ENCODE measurements at regions not wholly inside any gene's neighbourhood (a gene's known extent, or its start where the extent isn't known, plus 50 kb on each side); places are given as distances from the start of the nearest gene placed in this dataset.

- intact Hi-C loops (cut with DNase I; ENCODE audit: low total_unique reads) = no loop called here
- in situ Hi-C loops (cut with MboI; ENCODE audit: low pct_ligation_motif_present in 1 of 4, low pct_unique_long_range_greater_than_20kb in 1 of 4, low sequenced_read_pairs in 3 of 4) = no loop called here
- peaks cover 54% of the 10 kb centered on the region for H3K27me3 ChIP-seq
These were observed 86.7 kb upstream of the NKX1-1 start for GRCh38 chr4:1492651-1493539.

GRCh38 chr4:1492142-1492457, 85.9 kb upstream of the NKX1-1 start:
- no peaks in the 10 kb centered on the region for H3K4me1 ChIP-seq
- WGBS, 2 donors (ENCODE audit: low coverage in 1 of 2) = 79% methylated on average over 4 of the region's 5 CpGs; no CpG with 5 or more reads in 1 of the 2 donors
- in situ Hi-C loops (cut with MboI; ENCODE audit: low pct_ligation_motif_present in 1 of 4, low pct_unique_long_range_greater_than_20kb in 1 of 4, low sequenced_read_pairs in 3 of 4) = no loop called here
- TF ChIP-seq CTCF (IDR thresholded peaks at IDR 0.05) = no peak
- TF ChIP-seq POLR2A (IDR thresholded peaks at IDR 0.05) = no peak
- no peak for TF ChIP-seq EP300 (IDR thresholded peaks at IDR 0.05; ENCODE audit: low read depth)
- TF ChIP-seq POLR2AphosphoS5 (IDR thresholded peaks at IDR 0.05) = no peak
- H3K9me3 ChIP-seq = no peaks in the 10 kb centered on the region
- no peak overlapping the region for H3K27ac ChIP-seq
- H3K36me3 ChIP-seq = no peaks in the 10 kb centered on the region
- intact Hi-C loops (cut with DNase I; ENCODE audit: low total_unique reads) = no loop called here
- H3K27me3 ChIP-seq = peaks cover 54% of the 10 kb centered on the region
- no peak overlapping the region for H3K4me3 ChIP-seq
- DNase-seq = no peak

More at GRCh38 chr4:1492651-1493539, 86.7 kb upstream of the NKX1-1 start:
- H3K9me3 ChIP-seq = no peaks in the 10 kb centered on the region
- no peak overlapping the region for H3K27ac ChIP-seq
- H3K4me1 ChIP-seq = no peaks in the 10 kb centered on the region
- H3K36me3 ChIP-seq = no peaks in the 10 kb centered on the region
- WGBS, 2 donors (ENCODE audit: low coverage in 1 of 2) = 67 to 70% methylated on average over 19 to 44 of the region's 46 CpGs
- no peak for DNase-seq
- TF ChIP-seq EP300 (IDR thresholded peaks at IDR 0.05; ENCODE audit: low read depth) (no peak), POLR2AphosphoS5 (IDR thresholded peaks at IDR 0.05) (no peak), POLR2A (IDR thresholded peaks at IDR 0.05) (no peak), CTCF (IDR thresholded peaks at IDR 0.05) (no peak)
- H3K4me3 ChIP-seq = no peak overlapping the region

- no peaks in the 10 kb centered on the region for H3K9me3 ChIP-seq
- 60 to 74% methylated on average over 1 to 20 of the region's 21 CpGs for WGBS, 2 donors (ENCODE audit: low coverage in 1 of 2)
- no peaks in the 10 kb centered on the region for H3K4me1 ChIP-seq
- no peak overlapping the region for H3K27ac ChIP-seq
- DNase-seq = no peak
- intact Hi-C loops (cut with DNase I; ENCODE audit: low total_unique reads) (no loop called here), in situ Hi-C loops (cut with MboI; ENCODE audit: low pct_ligation_motif_present in 1 of 4, low pct_unique_long_range_greater_than_20kb in 1 of 4, low sequenced_read_pairs in 3 of 4) (no loop called here)
- no peak overlapping the region for H3K4me3 ChIP-seq
- H3K36me3 ChIP-seq = no peaks in the 10 kb centered on the region
- TF ChIP-seq POLR2A (IDR thresholded peaks at IDR 0.05) (no peak), EP300 (IDR thresholded peaks at IDR 0.05; ENCODE audit: low read depth) (no peak), POLR2AphosphoS5 (IDR thresholded peaks at IDR 0.05) (no peak), CTCF (IDR thresholded peaks at IDR 0.05) (no peak)
- H3K27me3 ChIP-seq = peaks cover 54% of the 10 kb centered on the region
These were observed 85.3 kb upstream of the NKX1-1 start for GRCh38 chr4:1491328-1492141.

GRCh38 chr4:1490654-1491327, 84.5 kb upstream of the NKX1-1 start:
- in situ Hi-C loops (cut with MboI; ENCODE audit: low pct_ligation_motif_present in 1 of 4, low pct_unique_long_range_greater_than_20kb in 1 of 4, low sequenced_read_pairs in 3 of 4) = no loop called here
- H3K4me1 ChIP-seq = no peaks in the 10 kb centered on the region
- H3K27me3 ChIP-seq = peaks cover 54% of the 10 kb centered on the region
- no peaks in the 10 kb centered on the region for H3K36me3 ChIP-seq
- no peak for DNase-seq
- WGBS, 2 donors (ENCODE audit: low coverage in 1 of 2) = 25% methylated on average over 20 of the region's 32 CpGs; no CpG with 5 or more reads in 1 of the 2 donors
- H3K27ac ChIP-seq = no peak overlapping the region
- peaks cover 4 to 7% of the 10 kb centered on the region in 2 donors for H3K9me3 ChIP-seq
- no peak for TF ChIP-seq POLR2A (IDR thresholded peaks at IDR 0.05)
- no peak for TF ChIP-seq POLR2AphosphoS5 (IDR thresholded peaks at IDR 0.05)
- no peak for TF ChIP-seq EP300 (IDR thresholded peaks at IDR 0.05; ENCODE audit: low read depth)
- no peak for TF ChIP-seq CTCF (IDR thresholded peaks at IDR 0.05)
- no peak overlapping the region for H3K4me3 ChIP-seq
- intact Hi-C loops (cut with DNase I; ENCODE audit: low total_unique reads) = no loop called here

All from transverse colon (tissue), 4 donors.